Pancreas (tissue), 10 donors: ENCODE measurements at regions not wholly inside any gene's neighbourhood (a gene's known extent, or its start where the extent isn't known, plus 50 kb on each side); places are given as distances from the start of the nearest gene placed in this dataset.

Experiments
- ATAC-seq, 4 donors: fragments of 200-7000 bp; cut with Tn5 transposase; one replicate each; pipeline versions ENCODE4 v1.8.0 to v1.9.1; 2020; ENCODE audit warnings: mild to moderate bottlenecking in 4 of 4, moderate library complexity in 4 of 4
- DNase-seq, 6 donors: peaks; one replicate each; pipeline ENCODE4 v3.0.0-alpha.2; 2020
- FAIRE-seq: peaks from 2 replicates; lab custom pipeline; 2012; peaks lifted over from hg19 to GRCh38; lab: Jason Lieb, UNC
- H3K27ac ChIP-seq, 4 donors: fragments of 200-600 bp; sonication (generic); 1 replicate in 3 of 4; 2 replicates in 1 of 4; pipeline versions ENCODE4 v1.5.0 to v1.8.0; 2020
- H3K27me3 ChIP-seq, 4 donors: fragments of 200-600 bp; one replicate each; pipeline ENCODE4 v1.8.0; 2021
- H3K36me3 ChIP-seq, 3 donors: fragments of 200-600 bp; sonication (generic) in 1 of 3; one replicate each; pipeline versions ENCODE4 v1.5.0 to v1.8.0; 2020 to 2021
- H3K4me1 ChIP-seq, 3 donors: fragments of 200-600 bp; one replicate each; pipeline ENCODE4 v1.8.0; 2021
- H3K4me3 ChIP-seq, 4 donors: fragments of 200-600 bp; sonication (generic) in 2 of 4; one replicate each; pipeline versions ENCODE4 v1.5.0 to v1.8.0; 2020 to 2021
- H3K9me3 ChIP-seq, 4 donors: fragments of 200-600 bp; one replicate each; pipeline ENCODE4 v1.8.0; 2021
- CTCF ChIP-seq, 4 donors: fragments of 200-600 bp; sonication (generic) in 3 of 4; IDR thresholded peaks; one replicate each; pipeline versions ENCODE4 v1.5.0 to v1.8.0; 2021; ENCODE audit warnings: antibody characterized with exemption in 4 of 4
- WGBS, 2 donors: extraction: QIAGEN DNeasy Blood & Tissue Kit; methylation state at CpG; one replicate each; pipeline ENCODE4 v1.1.7; 2013; 5-methylcytosine and 5-hydroxymethylcytosine counted together
- intact Hi-C, 3 donors: fragments of 100-400 bp; cut with DNase I; formaldehyde crosslinking; loops; one replicate each; pipeline versions ENCODE4 v1.11.1 to v1.14.2; 2022
- donor health status: healthy with polysubstance abuse.
- donor health status: DM: no; HTN: no; CAD: no; lungs with moderate emphysema.
- donor health status: DM: no; HTN: no; CAD: no.
- donor health status: control.
- donor health status: control.
- donor health status: Bipolar disorder and iron deficiency.
- donor health status: DM: yes; HTN: yes; CAD: no.
- donor health status: DM: no; HTN: no; CAD: no.
- donor health status: DM: no; HTN: no; CAD: no.
- donor health status: DM: yes; HTN: yes; CAD: no.

- Histone ChIP-seq H3K27me3 (no peaks in the 10 kb centered on the region), H3K9me3 (no peaks in the 10 kb centered on the region), H3K4me1 (no peaks in the 10 kb centered on the region), H3K4me3 (no peak overlapping the region), H3K27ac (no peak overlapping the region), H3K36me3 (no peaks in the 10 kb centered on the region)
- intact Hi-C loops, result no loop called here
- TF ChIP-seq CTCF (IDR thresholded peaks at IDR 0.05), result peak in 1 of 4 donors; percentile 15
- WGBS, 2 donors, result 58 to 63% methylated on average over 5 of the region's 5 CpGs
- FAIRE-seq (no peak), ATAC-seq (no peak), DNase-seq (no peak)
These were observed 239.9 kb upstream of the ZC3H12C start for GRCh38 chr11:109853156-109853776.

- no peak for FAIRE-seq
- intact Hi-C loops, result no loop called here
- no peak for TF ChIP-seq CTCF (IDR thresholded peaks at IDR 0.05)
These were observed 238.5 kb upstream of the ZC3H12C start for GRCh38 chr11:109854731-109855130.

GRCh38 chr11:109856928-109857327 is 236.3 kb upstream of the ZC3H12C start:
- no peaks in the 10 kb centered on the region for H3K4me1 ChIP-seq
- intact Hi-C loops, result no loop called here
- FAIRE-seq, result no peak
- H3K9me3 ChIP-seq, result no peaks in the 10 kb centered on the region
- no peak for TF ChIP-seq CTCF (IDR thresholded peaks at IDR 0.05)
- DNase-seq, result no peak
- no peak for ATAC-seq
- no peaks in the 10 kb centered on the region for H3K36me3 ChIP-seq
- no peaks in the 10 kb centered on the region for H3K27me3 ChIP-seq
- 83 to 93% methylated on average over 2 of the region's 2 CpGs for WGBS, 2 donors
- no peak overlapping the region for H3K4me3 ChIP-seq
- H3K27ac ChIP-seq, result no peak overlapping the region

More at GRCh38 chr11:109854731-109855130, 238.5 kb upstream of the ZC3H12C start:
- no peaks in the 10 kb centered on the region for H3K4me1 ChIP-seq
- DNase-seq (no peak), ATAC-seq (no peak)
- H3K4me3 ChIP-seq, result no peak overlapping the region
- no peaks in the 10 kb centered on the region for H3K36me3 ChIP-seq
- no peaks in the 10 kb centered on the region for H3K27me3 ChIP-seq
- no peaks in the 10 kb centered on the region for H3K9me3 ChIP-seq
- H3K27ac ChIP-seq, result no peak overlapping the region

- Histone ChIP-seq H3K4me1 (no peaks in the 10 kb centered on the region), H3K4me3 (no peak overlapping the region), H3K27ac (no peak overlapping the region), H3K27me3 (no peaks in the 10 kb centered on the region), H3K9me3 (no peaks in the 10 kb centered on the region), H3K36me3 (no peaks in the 10 kb centered on the region)
- intact Hi-C loops, result no loop called here
- no peak for TF ChIP-seq CTCF (IDR thresholded peaks at IDR 0.05)
- no peak for FAIRE-seq
- ATAC-seq, result no peak
- DNase-seq, result no peak
These were observed 235.6 kb upstream of the ZC3H12C start for GRCh38 chr11:109857637-109858036.

- no peak for TF ChIP-seq CTCF (IDR thresholded peaks at IDR 0.05)
- no peak for FAIRE-seq
- Histone ChIP-seq H3K36me3 (no peaks in the 10 kb centered on the region), H3K4me1 (no peaks in the 10 kb centered on the region), H3K9me3 (no peaks in the 10 kb centered on the region), H3K27me3 (no peaks in the 10 kb centered on the region), H3K27ac (no peak overlapping the region), H3K4me3 (no peak overlapping the region)
- WGBS, 2 donors, result 88 to 95% methylated on average over 4 of the region's 4 CpGs
- intact Hi-C loops, result no loop called here
- no peak for DNase-seq
- ATAC-seq, result no peak
These were observed 235.0 kb upstream of the ZC3H12C start for GRCh38 chr11:109858152-109858551.
